ENCODE measurements at regions not wholly inside any gene's neighbourhood (a gene's known extent, or its start where the extent isn't known, plus 50 kb on each side); places are given as distances from the start of the nearest gene placed in this dataset.

- peaks cover 9% of the 10 kb centered on the region for H3K9me3 Mint-ChIP-seq
- no peaks in the 10 kb centered on the region for H3K4me1 Mint-ChIP-seq
- DNase-seq (ENCODE audit: low read depth, low spot score) = no peak
- H3K27me3 Mint-ChIP-seq (ENCODE audit: low read depth) = no peaks in the 10 kb centered on the region
- peaks cover 7% of the 10 kb centered on the region for H3K36me3 Mint-ChIP-seq (ENCODE audit: low read depth)
- H3K27ac Mint-ChIP-seq (ENCODE audit: unreplicated experiment) = no peak overlapping the region
- H3K4me3 Mint-ChIP-seq = no peak overlapping the region
- TF ChIP-seq CTCF (conservative IDR thresholded peaks at IDR 0.05) = no peak
Measured at GRCh38 chr6:140228491-140228890, 854.0 kb upstream of the CITED2 start.

GRCh38 chr6:140226637-140227036 is 852.2 kb upstream of the CITED2 start:
- Mint-ChIP-seq H3K4me1 (no peaks in the 10 kb centered on the region), H3K4me3 (no peak overlapping the region), H3K27ac (ENCODE audit: unreplicated experiment) (no peak overlapping the region), H3K9me3 (no peaks in the 10 kb centered on the region), H3K36me3 (ENCODE audit: low read depth) (no peaks in the 10 kb centered on the region), H3K27me3 (ENCODE audit: low read depth) (no peaks in the 10 kb centered on the region)
- TF ChIP-seq CTCF (conservative IDR thresholded peaks at IDR 0.05) = no peak
- DNase-seq (ENCODE audit: low read depth, low spot score) = no peak

- no peak for TF ChIP-seq CTCF (conservative IDR thresholded peaks at IDR 0.05)
- no peaks in the 10 kb centered on the region for H3K27me3 Mint-ChIP-seq (ENCODE audit: low read depth)
- H3K36me3 Mint-ChIP-seq (ENCODE audit: low read depth) = no peaks in the 10 kb centered on the region
- DNase-seq (ENCODE audit: low read depth, low spot score) = no peak
- no peaks in the 10 kb centered on the region for H3K4me1 Mint-ChIP-seq
- H3K9me3 Mint-ChIP-seq = no peaks in the 10 kb centered on the region
- no peak overlapping the region for H3K4me3 Mint-ChIP-seq
- no peak overlapping the region for H3K27ac Mint-ChIP-seq (ENCODE audit: unreplicated experiment)
Measured at GRCh38 chr6:140225701-140226436, 851.4 kb upstream of the CITED2 start.

- H3K4me3 Mint-ChIP-seq = no peak overlapping the region
- no peaks in the 10 kb centered on the region for H3K27me3 Mint-ChIP-seq (ENCODE audit: low read depth)
- peaks cover 15% of the 10 kb centered on the region for H3K9me3 Mint-ChIP-seq
- H3K27ac Mint-ChIP-seq (ENCODE audit: unreplicated experiment) = no peak overlapping the region
- H3K4me1 Mint-ChIP-seq = no peaks in the 10 kb centered on the region
- peaks cover 8% of the 10 kb centered on the region for H3K36me3 Mint-ChIP-seq (ENCODE audit: low read depth)
- TF ChIP-seq CTCF (conservative IDR thresholded peaks at IDR 0.05) = no peak
- DNase-seq (ENCODE audit: low read depth, low spot score) = no peak
Measured at GRCh38 chr6:140217283-140217682, 842.8 kb upstream of the CITED2 start.

GRCh38 chr6:140209775-140210174 is 835.3 kb upstream of the CITED2 start:
- no peak for TF ChIP-seq CTCF (conservative IDR thresholded peaks at IDR 0.05)

More at GRCh38 chr6:140209775-140210174, 835.3 kb upstream of the CITED2 start:
- no peak overlapping the region for H3K4me3 Mint-ChIP-seq
- no peak overlapping the region for H3K27ac Mint-ChIP-seq (ENCODE audit: unreplicated experiment)
- no peaks in the 10 kb centered on the region for H3K4me1 Mint-ChIP-seq
- no peaks in the 10 kb centered on the region for H3K36me3 Mint-ChIP-seq (ENCODE audit: low read depth)
- peaks cover 6% of the 10 kb centered on the region for H3K9me3 Mint-ChIP-seq
- DNase-seq (ENCODE audit: low read depth, low spot score) = no peak
- H3K27me3 Mint-ChIP-seq (ENCODE audit: low read depth) = no peaks in the 10 kb centered on the region

Data from neural crest cell (in vitro differentiated cells).